Type B pancreatic cell (in vitro differentiated cells): ENCODE measurements at regions not wholly inside any gene's neighbourhood (a gene's known extent, or its start where the extent isn't known, plus 50 kb on each side); places are given as distances from the start of the nearest gene placed in this dataset.
A peak's percentile ranks its signal among the peaks of the same experiment; 100 is the strongest.

Experiments used
- DNase-seq: peaks from one replicate; pipeline ENCODE4 v3.0.0; 2021; ENCODE audit warnings: mixed read lengths; ENCODE audit not compliant: unreplicated experiment; ENCODE audit errors: extremely low spot score
- H3K27ac Mint-ChIP-seq: 2 replicates; pipeline ENCODE4 v1.8.0; 2021; ENCODE audit warnings: mild to moderate bottlenecking, mixed read lengths
- H3K27me3 Mint-ChIP-seq: 2 replicates; pipeline ENCODE4 v1.8.0; 2021; ENCODE audit warnings: mixed read lengths
- H3K36me3 Mint-ChIP-seq: 2 replicates; pipeline ENCODE4 v1.8.0; 2021; ENCODE audit warnings: mixed read lengths
- H3K4me1 Mint-ChIP-seq: one replicate; pipeline ENCODE4 v1.8.0; 2021; ENCODE audit warnings: mixed read lengths; ENCODE audit not compliant: unreplicated experiment
- H3K4me3 Mint-ChIP-seq: 2 replicates; pipeline ENCODE4 v1.8.0; 2021; ENCODE audit warnings: mild to moderate bottlenecking, mixed read lengths
- H3K9me3 Mint-ChIP-seq: 2 replicates; pipeline ENCODE4 v1.8.0; 2021; ENCODE audit warnings: mixed read lengths
- CTCF ChIP-seq: fragments of 200-600 bp; sonication (generic); conservative IDR thresholded peaks from 2 replicates; pipeline ENCODE4 v1.5.0; 2021; ENCODE audit warnings: antibody characterized with exemption, mild to moderate bottlenecking

- H3K27ac Mint-ChIP-seq: no peak overlapping the region
- peaks cover 9% of the 10 kb centered on the region for H3K9me3 Mint-ChIP-seq
- H3K36me3 Mint-ChIP-seq: peaks cover 8% of the 10 kb centered on the region
- no peak for DNase-seq
- no peak for TF ChIP-seq CTCF
- H3K4me3 Mint-ChIP-seq: no peak overlapping the region
- H3K4me1 Mint-ChIP-seq: peaks cover 4% of the 10 kb centered on the region
- H3K27me3 Mint-ChIP-seq: peaks cover 3% of the 10 kb centered on the region
These were observed 586.7 kb downstream of the ETNK1 start for GRCh38 chr12:23211384-23212320.

GRCh38 chr12:23217158-23217557 lies 592.2 kb downstream of the ETNK1 start:
- Mint-ChIP-seq H3K36me3 (peaks cover 11% of the 10 kb centered on the region), H3K4me1 (peaks cover 4% of the 10 kb centered on the region), H3K27ac (no peak overlapping the region), H3K4me3 (no peak overlapping the region), H3K9me3 (peaks cover 15% of the 10 kb centered on the region), H3K27me3 (peaks cover 10% of the 10 kb centered on the region)
- TF ChIP-seq CTCF: no peak
- DNase-seq: no peak

- no peak overlapping the region for H3K27ac Mint-ChIP-seq
- no peak for TF ChIP-seq CTCF
- peaks cover 15% of the 10 kb centered on the region for H3K9me3 Mint-ChIP-seq
- H3K4me3 Mint-ChIP-seq: no peak overlapping the region
- peaks cover 10% of the 10 kb centered on the region for H3K27me3 Mint-ChIP-seq
- peaks cover 11% of the 10 kb centered on the region for H3K36me3 Mint-ChIP-seq
- DNase-seq: no peak
- H3K4me1 Mint-ChIP-seq: peaks cover 2% of the 10 kb centered on the region
These were observed 592.7 kb downstream of the ETNK1 start for GRCh38 chr12:23217667-23218066.

- Mint-ChIP-seq H3K9me3 (peaks cover 6% of the 10 kb centered on the region), H3K36me3 (peaks cover 3% of the 10 kb centered on the region), H3K4me3 (no peak overlapping the region), H3K27me3 (peaks cover 13% of the 10 kb centered on the region), H3K4me1 (no peaks in the 10 kb centered on the region), H3K27ac (no peak overlapping the region)
- no peak for DNase-seq
- TF ChIP-seq CTCF: peak; percentile 58
These were observed 596.1 kb downstream of the ETNK1 start for GRCh38 chr12:23221066-23221465.

GRCh38 chr12:23221926-23222325 lies 597.0 kb downstream of the ETNK1 start:
- no peak for DNase-seq
- peaks cover 3% of the 10 kb centered on the region for H3K36me3 Mint-ChIP-seq
- no peak overlapping the region for H3K27ac Mint-ChIP-seq
- no peak for TF ChIP-seq CTCF
- no peak overlapping the region for H3K4me3 Mint-ChIP-seq
- peaks cover 6% of the 10 kb centered on the region for H3K9me3 Mint-ChIP-seq
- H3K4me1 Mint-ChIP-seq: no peaks in the 10 kb centered on the region
- peaks cover 13% of the 10 kb centered on the region for H3K27me3 Mint-ChIP-seq
